Spleen (tissue), 7 donors: ENCODE measurements at regions not wholly inside any gene's neighbourhood (a gene's known extent, or its start where the extent isn't known, plus 50 kb on each side); places are given as distances from the start of the nearest gene placed in this dataset.

ENCODE experiments used
- CTCF ChIP-seq, 11 experiments: fragments of 200-600 bp in 7 of 11; fragments of 450-650 bp in 4 of 11; sonication (generic) in 4 of 11; IDR thresholded peaks in 8 of 11; conservative IDR thresholded peaks in 3 of 11; 1 replicate in 7 of 11; 2 replicates in 4 of 11; pipeline versions ENCODE4 v1.4.0 to v1.8.0; 2016 to 2021; ENCODE audit warnings: antibody characterized with exemption in 11 of 11, inconsistent platforms in 4 of 11, mild to moderate bottlenecking in 1 of 11
- POLR2A ChIP-seq, 3 donors: fragments of 450-650 bp; IDR thresholded peaks; one replicate each; pipeline ENCODE4 v1.5.1; 2017; ENCODE audit warnings: antibody characterized with exemption in 3 of 3, mild to moderate bottlenecking in 1 of 3
- POLR2AphosphoS5 ChIP-seq, 3 donors: sonication (generic); formaldehyde crosslinking; IDR thresholded peaks; one replicate each; pipeline ENCODE4 v1.5.1; 2017; ENCODE audit warnings: antibody characterized with exemption in 3 of 3
- donor health status: DM: no; HTN: no; CAD: no; lungs with moderate emphysema.
- donor health status: DM: no; HTN: no; CAD: no.
- donor health status: DM: no; HTN: no; CAD: no.

- no peak for TF ChIP-seq CTCF (IDR thresholded peaks at IDR 0.05 in 8 of 11, conservative IDR thresholded peaks at IDR 0.05 in 3 of 11)
- TF ChIP-seq POLR2AphosphoS5 (IDR thresholded peaks at IDR 0.05), result no peak
- no peak for TF ChIP-seq POLR2A (IDR thresholded peaks at IDR 0.05)
Observed at GRCh38 chr10:10437886-10438285, 579.8 kb upstream of the CELF2 start.
